ENCODE measurements at regions not wholly inside any gene's neighbourhood (a gene's known extent, or its start where the extent isn't known, plus 50 kb on each side); places are given as distances from the start of the nearest gene placed in this dataset.
A peak's percentile ranks its signal among the peaks of the same experiment; 100 is the strongest.
"Not testable (repeated sequence)": the region's sequence is repeated elsewhere in the genome, so short reads cannot be mapped to it uniquely, and the experiment has no call there.

DNA sequence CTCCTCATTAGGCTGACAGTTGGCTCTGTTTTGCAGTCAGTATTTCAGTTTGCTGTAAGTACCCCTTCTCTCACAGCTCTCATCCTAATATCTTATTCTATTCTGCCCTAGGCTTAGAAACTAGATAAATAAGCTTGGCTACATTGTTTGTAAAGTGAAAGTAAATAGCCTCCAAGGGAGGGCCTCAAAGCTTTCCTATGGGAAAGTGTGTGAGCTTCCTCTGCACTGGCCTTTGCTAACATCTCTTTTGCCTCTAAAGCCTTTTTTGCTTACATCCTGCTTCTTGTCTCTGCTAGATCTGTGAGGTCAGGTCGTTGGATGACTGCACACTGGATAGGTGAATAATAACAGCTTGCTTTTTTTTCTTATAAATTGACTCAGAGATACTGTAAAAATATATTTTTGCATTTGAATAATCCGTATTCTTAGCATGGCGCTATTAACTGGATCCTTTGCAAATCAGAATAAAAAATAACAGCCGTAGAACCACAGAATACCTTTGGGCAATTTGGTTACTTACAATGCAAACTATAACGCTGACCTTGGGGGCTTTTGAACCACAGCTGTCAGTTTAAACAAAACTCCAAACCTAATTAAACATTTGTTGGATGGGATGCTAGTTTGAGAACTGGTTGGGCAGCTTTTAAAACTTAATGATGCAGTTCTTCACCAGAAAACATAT is 55.1 kb downstream of the TTC6 start:
- DNase-seq = no peak

DNA sequence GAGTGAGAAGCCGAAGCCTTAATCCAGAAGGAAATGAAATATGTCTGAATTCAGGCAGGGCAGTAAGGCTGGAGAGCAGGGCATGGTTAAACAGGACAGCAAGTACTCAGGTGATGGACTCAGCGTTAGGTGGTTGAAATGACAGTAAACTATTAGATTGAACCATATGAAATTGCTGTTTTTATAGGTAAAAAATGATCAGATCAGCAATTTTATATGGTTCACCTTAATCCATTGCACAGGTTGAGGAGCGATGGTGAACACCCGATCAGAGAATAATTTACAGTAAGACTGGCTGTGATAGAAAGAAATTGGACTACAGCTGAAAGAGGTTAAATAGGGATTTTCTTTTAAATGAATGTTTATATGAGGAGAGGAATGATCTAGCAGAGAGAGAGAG is 56.6 kb downstream of the TTC6 start:
- no peak for DNase-seq

DNA sequence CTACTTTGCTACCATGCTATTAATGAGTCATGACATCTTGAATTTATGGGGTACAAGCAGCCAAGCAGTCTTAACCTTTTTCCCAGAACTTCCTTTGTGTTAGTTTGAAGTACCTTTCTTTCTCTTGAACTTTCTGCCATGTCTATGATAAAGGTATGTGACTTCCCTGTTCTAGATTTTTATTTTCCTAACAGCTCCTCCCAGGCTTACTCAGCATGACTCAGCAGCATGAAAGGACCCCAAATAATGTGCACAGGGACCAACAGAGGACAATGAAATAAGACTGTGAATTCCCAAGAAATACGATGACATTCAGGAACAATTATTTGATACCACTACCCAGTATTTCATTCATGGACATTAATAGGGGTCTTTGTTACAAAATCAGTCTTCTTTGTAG is 60.0 kb downstream of the TTC6 start:
- no peak for DNase-seq

DNA sequence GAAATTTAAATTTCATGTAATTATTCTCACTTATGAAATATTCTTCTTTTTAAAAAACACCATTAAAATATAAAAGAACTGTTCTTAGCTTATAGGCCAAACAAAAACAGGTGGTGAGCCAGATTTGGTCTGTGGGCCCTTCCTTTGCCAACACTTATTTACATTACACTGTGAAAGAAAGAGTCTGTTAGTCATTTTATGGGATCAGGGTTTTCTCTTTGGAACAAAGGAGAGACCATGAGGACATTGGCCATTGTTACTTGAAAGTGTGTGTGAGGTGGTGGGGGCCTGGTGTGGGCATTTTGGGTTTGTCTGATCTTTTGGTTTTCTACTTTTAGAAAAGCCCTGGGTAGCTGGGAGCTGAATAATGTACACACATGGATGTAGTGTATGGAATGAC is 62.7 kb downstream of the TTC6 start:
- peak; percentile 4 for DNase-seq

DNA sequence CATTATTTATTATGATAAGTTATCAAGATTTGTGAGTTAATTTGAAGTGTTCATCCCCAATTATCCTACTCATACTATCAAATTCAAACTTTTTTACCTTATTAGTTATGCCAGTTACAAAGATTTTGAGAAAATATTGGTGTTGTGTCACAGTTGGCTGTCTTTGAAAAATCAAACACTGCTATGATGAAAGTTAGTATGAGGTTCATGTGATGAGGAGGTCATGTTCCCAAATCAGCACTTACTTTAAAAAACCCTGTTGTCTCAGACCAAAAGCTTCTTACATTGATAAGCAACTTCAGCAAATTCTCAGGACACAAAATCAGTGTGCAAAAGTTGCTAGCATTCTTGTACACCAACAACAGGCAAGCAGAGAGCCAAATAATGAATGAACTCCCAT is 68.1 kb downstream of the TTC6 start:
- DNase-seq = no peak

DNA sequence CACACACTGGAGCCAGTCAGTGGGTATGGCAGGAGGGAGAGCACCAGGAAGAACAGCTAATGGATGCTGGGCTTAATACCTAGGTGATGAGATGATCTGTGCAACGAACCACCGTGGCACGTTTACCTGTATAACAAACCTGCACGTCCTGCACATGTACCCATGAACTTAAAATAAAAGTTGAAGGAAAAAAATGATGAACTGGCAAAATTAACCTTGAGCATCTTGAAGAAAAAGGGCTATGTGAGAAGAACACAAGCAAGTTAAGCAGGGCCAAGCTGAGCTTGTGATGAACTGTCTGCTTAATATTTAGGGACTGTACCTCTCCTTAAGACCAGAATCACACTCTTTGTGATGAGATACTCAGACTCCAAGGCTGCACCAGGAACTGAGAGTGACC is 70.0 kb downstream of the TTC6 start:
- DNase-seq = no peak

DNA sequence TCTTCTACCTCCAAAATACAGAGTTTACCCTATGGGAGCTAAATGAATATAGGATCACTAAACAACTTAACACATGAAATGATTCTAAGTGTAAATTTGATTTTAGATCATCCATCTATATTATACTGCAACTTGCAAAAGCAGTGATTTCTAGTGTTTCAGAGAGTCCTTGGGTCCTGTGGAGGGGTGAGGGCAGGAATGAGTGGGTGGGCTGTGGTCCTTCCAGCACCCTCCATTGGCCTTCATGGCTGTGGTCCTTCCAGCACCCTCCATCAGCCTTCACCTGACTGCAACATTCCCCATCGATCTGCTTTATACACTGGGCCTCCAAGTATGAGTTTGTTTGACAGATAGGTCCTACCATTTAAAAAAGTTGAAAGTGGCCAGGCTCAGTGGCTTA is 70.5 kb downstream of the TTC6 start:
- no peak for DNase-seq

DNA sequence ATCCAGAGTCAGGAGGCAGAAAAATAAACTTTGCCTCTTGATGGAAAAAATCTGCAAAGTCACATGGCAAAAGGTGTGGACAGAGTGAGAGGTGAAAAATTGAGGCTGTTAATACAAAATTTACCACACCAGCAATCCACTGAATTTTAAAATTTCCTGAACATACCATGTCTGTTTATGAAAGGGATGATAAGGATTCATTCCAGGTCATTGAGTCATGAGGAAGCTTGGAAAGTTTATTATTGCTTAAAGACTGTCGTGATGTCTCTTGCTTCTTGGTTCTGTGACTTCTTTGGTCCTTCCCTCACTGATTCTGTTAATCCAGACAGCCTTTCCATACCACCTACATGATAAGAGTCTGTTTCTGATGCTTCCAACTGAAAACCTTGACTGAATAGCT is 73.2 kb downstream of the TTC6 start:
- DNase-seq = no peak

DNA sequence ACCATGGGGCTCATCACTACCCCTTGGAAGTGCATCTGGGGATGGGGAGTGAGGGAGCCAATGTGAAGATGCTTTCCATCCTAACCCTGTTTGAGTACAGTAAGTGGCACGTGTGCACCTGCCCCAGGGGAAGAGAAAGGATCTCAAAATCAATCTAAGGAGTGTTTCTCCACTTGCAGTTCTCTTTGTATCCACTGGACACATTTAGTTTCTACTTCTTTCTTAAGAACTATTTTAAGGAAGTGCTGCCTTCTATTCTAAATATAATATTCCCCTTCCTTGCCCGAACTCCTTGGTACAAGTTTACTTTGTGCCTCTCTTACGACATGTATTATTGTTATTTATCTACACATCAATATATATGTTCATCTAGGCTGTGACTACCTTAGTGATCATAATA is 73.8 kb downstream of the TTC6 start:
- DNase-seq = no peak

DNA sequence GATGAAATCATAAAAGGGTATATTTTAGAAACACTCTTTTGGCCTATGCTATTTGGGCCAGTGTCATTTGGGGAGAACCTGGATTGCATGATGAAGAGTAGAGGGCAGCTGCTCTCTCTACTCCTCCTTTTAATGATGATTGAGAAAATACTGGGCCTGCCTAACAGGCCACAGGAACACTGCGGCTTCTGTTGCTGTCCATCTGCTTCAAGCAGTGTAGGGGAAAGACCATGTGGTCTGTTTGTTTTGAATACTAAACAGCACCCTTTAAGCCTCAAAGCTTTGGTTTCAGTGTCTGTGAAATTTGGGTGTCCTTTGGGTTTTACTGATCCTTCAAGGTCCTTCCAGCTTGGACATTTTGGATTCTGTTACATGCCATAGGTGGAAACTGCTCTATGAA is 78.0 kb downstream of the TTC6 start:
- no peak for DNase-seq

DNA sequence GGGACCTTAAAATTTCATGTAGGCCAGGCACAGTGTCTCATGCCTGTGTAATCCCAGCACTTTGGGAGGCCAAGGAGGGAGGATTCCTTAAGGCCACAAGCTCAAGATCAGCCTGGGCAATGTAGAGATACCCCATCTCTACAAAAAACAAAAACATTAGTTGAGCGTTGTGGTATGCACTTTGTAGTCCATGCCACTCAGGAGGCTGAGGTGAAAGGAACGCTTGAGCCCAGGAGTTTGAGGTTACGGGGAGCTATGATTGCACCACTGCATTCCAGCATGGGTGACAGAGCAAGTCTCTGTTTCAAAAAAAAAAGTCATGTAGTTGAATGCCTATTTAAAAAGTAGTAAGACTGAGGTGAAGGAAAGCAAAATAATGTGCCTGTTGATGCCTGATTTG is 83.5 kb downstream of the TTC6 start:
- DNase-seq = no peak

DNA sequence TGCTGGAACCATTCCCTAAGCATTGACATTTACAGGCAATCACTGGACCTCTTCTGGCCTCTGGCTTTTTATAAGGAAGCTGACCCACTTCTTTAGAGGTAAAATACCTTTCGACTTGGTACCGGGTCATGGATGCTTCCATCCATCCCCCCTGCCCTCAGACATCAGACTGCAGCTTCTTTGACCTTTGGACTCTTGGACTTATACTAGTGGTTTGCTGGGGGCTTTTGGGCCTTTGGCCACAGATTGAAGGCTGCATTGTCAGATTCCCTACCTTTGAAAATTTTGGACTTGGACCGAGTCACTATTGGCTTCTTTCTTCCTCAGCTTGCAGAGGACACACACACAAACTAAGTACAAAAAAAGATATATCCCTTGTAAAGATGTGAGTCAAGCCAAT is 86.1 kb downstream of the TTC6 start:
- no peak for DNase-seq

DNA sequence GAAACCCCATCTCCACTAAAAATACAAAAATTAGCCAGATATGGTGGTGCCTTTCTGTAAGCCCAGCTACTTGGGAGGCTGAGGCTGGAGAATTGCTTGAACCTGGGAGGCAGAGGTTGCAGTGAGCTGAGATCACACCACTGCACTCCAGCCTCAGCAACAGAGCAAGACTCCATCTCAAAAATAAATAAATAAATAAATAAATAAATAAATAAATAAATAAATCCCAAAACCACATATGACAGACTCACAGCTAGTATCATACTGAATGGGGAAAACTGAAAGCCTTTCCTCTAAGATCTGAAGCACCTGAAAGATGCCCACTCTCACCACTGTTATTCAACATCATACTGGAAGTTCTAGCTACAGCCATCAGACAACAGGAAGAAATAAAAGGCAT is 97.3 kb downstream of the TTC6 start:
- not testable (repeated sequence) for DNase-seq

DNA sequence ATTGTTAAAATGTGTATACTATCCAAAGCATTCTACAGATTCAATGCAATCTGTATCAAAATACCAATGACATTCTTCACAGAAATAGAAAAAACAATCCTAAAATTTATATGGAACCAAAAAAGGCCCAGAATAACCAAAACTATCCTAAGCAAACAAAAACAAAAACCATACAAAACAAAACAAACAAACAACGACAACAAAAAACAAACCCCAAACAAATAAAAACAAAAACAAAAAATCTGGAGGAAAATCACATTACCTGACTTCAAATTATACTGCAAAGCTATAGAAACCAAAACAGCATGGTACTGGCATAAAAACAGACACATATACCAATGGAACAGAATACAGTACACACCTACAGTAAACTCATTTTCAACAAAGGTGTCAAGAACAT is 98.0 kb downstream of the TTC6 start:
- DNase-seq = not testable (repeated sequence)

DNA sequence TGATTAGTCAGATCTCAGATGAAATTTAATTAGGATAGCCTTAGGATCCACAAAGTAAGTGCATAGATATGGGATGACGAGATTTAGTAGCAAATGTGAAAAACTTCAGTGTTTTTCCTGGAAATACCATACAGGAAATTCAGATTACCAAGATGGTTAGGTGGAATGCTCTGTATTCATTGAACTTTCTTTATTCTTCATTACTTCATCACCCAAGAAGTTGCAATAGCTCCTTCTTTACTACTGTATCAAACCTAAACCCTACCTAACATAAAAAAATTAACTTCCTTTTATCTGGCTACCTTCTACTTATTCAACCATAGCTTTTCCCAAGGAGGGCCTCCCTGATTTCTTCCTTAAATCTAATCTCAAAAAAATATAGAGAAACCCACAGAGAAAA is 100.4 kb downstream of the TTC6 start:
- DNase-seq = no peak

DNA sequence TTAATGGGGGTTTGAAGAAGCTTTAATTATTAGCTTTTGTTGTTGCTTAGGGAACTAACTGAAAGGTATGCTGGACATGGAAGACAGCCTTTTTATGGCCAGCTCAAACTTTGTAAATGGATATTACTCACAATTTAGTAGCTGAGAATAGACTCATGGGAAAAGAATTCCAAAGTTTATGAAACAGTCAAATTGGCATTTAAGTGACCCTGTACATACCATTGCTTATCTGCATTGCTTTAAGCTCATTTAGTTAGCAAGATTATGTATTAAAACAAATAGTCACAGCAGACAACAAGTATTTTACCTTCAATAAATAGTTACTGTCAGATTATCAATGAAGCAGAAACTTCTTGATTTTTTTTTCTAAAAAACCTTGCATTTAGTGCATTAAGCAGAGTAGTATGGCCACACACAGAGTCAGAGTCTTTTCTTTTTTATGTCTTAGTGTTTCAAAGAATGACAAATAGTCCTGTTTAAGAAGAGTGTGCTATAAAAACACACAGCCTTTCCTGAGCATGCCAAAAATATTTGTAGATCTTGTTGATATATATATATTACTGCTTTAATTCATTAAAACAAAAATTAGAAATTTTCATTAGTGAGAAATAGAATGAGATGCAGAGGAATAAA is 102.2 kb downstream of the TTC6 start:
- no peak for DNase-seq

DNA sequence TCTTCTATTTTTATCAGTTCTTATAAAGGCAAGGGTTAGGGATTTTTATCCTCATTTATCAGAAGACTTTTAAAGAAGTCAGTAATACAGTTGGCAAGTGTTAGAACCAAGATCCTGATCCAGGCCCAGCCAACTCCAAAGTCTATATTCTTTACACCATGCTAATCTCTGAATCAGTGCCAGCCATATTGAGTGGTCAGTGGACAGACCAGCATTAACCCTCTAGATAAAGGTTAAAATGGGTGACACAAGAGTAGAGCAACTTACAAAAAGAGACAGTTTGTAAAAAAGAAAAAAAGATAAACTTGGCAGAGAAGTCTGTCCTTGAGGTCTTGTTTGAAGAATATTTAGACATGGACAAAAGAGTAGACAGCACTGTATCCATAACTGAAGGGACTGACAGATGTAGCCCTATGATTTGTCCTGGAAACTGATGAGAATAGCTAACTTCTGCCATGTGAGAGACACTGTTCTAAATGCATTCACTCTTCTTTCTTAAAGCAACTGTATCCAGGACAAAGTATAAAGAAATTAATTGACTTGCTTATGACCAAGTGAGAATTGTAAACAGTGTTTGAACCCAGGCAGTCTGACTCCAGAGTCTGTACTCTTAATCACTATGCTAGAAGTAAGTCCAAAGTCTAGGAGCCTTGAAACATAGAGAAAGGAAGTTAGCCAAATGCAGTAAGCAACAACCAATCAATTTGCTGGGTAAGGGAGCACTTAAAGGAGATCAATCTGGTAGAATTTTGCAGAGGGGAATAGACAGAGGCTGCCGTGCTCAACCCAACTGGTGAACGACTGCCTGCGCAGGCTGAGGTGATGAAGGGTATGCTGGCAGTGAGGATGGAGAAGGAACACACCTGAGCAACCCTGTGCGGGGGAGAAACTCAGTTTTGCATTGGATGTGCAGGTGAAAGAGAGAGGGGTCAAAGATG is 103.7 kb downstream of the TTC6 start:
- DNase-seq = no peak

DNA sequence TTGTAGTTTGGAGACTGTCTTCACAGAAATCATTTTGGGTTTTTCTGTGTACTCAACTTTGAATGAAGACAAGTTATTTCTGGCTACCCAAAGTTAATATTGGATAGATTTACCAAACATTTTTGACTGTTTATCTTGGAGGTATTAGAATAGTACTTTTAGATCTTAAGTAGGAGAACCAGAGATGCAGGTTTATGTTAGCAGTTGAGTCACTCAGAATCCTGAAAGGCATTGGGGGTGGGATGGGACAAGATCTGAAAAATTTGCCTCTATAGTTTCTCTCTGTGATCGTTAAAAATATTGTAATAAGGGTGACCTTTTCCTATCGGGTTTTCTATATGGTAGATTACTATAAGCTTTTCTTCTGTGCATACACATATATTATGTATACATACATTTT is 112.3 kb downstream of the TTC6 start:
- DNase-seq = no peak

DNA sequence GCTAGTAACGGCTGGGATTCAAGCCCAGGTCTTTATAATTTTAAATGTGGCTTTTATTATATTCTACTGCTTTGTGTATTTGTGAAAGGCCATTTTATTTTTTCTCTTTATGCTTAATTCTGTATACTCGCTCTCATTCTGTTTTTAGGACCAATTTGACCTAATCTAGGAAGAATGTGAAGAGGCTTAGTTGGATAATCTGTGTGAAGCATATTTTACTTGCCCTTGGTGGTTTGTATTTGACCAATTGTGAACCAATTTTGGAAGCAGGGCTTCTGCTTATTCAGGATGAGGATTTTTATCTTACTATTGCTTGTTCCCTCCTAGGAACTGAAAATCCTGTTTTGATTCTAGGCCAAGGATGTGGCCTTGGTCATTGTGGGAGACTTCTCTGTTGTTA is 113.1 kb downstream of the TTC6 start:
- DNase-seq = no peak

DNA sequence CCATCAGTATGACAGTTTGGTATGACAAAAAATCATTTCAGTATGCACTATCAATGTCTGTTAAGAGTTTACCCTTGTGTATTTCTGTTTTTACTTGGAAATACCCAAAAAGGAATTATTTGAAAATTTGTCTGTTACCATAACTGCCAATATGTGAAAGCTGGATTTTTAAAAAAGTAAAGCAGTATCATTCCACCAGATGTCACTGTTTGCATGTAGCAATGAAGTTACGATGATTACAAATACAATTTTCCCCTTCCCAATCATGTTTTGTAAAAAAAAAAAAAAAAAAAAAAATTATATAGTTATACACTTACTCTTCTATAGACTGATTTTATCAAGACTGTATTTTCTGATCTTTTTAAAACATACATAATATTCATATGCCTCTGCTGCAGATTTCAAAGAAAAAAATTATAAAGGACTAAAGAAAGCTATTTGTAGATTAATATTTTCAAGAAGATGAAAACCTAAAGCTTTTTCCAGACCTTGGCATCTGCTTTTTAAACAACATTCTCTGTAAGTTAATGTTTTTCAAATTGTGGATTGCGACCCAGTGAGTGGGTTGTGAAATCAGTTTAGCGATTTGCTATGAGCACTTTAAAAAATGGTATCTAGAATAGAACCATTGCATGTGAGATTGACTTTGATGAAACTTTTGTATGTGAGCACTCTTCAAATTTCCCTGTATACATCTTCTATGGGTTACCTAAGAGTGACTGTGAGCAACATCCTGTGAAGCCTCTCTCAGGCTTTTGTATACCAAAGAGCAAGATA is 114.2 kb downstream of the TTC6 start:
- no peak for DNase-seq

DNA sequence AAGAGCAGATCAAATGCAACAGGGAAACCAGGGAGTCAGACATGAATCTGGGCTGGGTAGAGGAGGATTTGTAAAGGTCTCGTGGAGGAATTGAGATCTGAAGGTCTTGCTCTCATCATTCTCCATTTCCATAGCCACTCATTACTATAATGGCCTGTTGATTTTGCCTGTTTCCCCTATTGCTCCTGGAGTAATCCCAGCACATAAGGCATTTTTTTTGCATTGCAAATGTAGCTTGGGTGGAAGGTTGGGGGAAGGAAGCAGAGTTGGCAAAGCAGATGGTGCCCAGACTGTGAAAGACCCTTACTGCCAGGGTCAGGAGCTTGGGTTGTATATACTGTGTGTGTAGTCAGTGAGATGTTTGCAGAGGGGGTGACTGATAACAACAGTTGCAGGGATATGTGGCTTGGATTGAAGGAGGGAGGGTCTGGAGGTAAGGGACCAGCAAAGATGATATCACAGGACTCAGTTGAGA is 116.0 kb downstream of the TTC6 start:
- DNase-seq = no peak

DNA sequence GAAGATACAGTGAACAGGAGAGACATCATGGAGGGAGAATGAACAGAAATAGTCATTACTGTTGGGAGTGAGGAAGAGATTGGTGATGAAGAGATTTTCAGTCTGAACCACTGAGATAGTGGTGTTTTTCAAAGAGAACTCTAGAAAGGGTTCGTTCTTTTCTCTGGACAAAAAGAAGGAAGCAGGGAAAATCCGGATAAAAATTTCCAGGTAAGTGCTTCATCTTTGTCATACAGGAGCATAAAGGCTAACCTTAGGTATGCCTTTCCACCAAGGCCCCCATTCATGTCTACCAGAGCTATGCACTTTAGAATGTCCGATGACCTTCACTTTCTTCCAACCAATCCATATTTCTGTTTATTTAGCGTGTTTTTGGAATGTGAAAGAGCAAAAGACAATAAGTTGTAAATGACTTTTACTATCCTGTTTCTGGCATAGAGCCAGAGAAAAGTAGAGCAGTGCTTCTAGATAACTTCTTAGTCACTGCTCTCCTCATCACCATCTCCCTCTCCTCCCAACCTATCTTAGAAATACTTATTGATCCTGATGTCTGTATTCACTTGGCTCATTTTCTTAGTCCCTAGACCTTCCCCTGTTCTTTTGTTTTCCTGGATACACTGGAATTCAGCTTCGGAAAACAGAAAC is 116.5 kb downstream of the TTC6 start:
- no peak for DNase-seq

DNA sequence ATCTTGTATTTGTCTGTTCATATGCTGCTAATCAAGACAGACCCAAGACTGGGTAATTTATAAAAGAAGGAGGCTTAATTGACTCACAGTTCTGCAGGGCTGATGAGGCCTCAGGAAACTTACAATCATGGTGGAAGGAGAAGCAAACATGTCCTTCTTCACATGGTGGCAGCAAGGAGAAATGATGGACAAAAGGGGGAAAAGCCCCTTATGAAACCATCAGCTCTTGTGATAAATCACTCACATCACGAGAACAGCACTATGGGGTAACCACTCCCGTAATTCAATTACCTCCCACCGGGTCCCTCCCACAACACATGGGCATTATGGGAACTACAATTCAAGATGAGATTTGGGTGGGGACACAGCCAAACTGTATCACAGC is 117.0 kb downstream of the TTC6 start:
- DNase-seq = not testable (repeated sequence)
